Large intestine (tissue), 3 donors: ENCODE measurements at regions not wholly inside any gene's neighbourhood (a gene's known extent, or its start where the extent isn't known, plus 50 kb on each side); places are given as distances from the start of the nearest gene placed in this dataset.
A peak's percentile ranks its signal among the peaks of the same experiment; 100 is the strongest.

Experiments
- DNase-seq, 2 donors: peaks; one replicate each; pipeline versions ENCODE4 v3.0.0 to v3.0.0-alpha.2; 2013
- H3K27ac ChIP-seq: one replicate; pipeline ENCODE4 v1.5.1; 2013; ENCODE audit warnings: low read length
- H3K27me3 ChIP-seq: 2 replicates; pipeline ENCODE4 v1.6.1; 2013; ENCODE audit warnings: low read length; ENCODE audit not compliant: control insufficient read depth, insufficient read depth
- H3K36me3 ChIP-seq: 2 replicates; pipeline ENCODE4 v1.6.1; 2013; ENCODE audit warnings: low read length; ENCODE audit not compliant: control insufficient read depth, insufficient read depth
- H3K4me1 ChIP-seq: one replicate; pipeline ENCODE4 v1.6.1; 2013; ENCODE audit warnings: low read length; ENCODE audit not compliant: control insufficient read depth, insufficient read depth
- H3K4me3 ChIP-seq: one replicate; pipeline ENCODE4 v1.5.1; 2013; ENCODE audit warnings: low read length
- H3K9me3 ChIP-seq: one replicate; pipeline ENCODE4 v1.6.1; 2013; ENCODE audit warnings: mild to moderate bottlenecking, low read depth, low read length, moderate library complexity; ENCODE audit not compliant: control insufficient read depth
- WGBS: methylation state at CpG from one replicate; pipeline ENCODE4 v1.1.5; 2013; ENCODE audit warnings: low lambda C conversion rate; ENCODE audit not compliant: insufficient coverage; 5-methylcytosine and 5-hydroxymethylcytosine counted together

DNA sequence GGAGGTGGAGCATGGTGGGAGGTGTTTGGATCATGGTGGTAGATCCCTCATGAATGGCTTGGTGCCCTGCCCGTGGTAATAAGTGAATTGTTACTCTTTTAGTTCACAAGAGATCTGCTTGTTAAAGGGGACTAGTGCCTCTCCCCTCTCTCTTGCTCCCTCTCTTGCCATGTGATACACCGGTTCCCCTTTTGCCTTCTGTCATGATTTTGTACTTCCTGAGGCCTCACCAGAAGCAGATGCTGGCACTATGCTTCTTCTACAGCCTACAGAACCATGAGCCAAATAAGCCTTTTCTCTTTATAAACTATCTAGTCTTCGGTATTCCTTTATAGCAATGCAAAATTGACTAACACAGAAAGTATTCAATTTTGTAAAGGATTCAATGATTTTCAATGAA, 817.1 kb downstream of the TLR4 start:
- WGBS = 83% methylated on average over 2 of the region's 3 CpGs
- Histone ChIP-seq H3K4me1 (no peaks in the 10 kb centered on the region), H3K9me3 (no peaks in the 10 kb centered on the region), H3K4me3 (no peak overlapping the region), H3K27me3 (no peaks in the 10 kb centered on the region), H3K36me3 (no peaks in the 10 kb centered on the region), H3K27ac (no peak overlapping the region)
- no peak for DNase-seq

DNA sequence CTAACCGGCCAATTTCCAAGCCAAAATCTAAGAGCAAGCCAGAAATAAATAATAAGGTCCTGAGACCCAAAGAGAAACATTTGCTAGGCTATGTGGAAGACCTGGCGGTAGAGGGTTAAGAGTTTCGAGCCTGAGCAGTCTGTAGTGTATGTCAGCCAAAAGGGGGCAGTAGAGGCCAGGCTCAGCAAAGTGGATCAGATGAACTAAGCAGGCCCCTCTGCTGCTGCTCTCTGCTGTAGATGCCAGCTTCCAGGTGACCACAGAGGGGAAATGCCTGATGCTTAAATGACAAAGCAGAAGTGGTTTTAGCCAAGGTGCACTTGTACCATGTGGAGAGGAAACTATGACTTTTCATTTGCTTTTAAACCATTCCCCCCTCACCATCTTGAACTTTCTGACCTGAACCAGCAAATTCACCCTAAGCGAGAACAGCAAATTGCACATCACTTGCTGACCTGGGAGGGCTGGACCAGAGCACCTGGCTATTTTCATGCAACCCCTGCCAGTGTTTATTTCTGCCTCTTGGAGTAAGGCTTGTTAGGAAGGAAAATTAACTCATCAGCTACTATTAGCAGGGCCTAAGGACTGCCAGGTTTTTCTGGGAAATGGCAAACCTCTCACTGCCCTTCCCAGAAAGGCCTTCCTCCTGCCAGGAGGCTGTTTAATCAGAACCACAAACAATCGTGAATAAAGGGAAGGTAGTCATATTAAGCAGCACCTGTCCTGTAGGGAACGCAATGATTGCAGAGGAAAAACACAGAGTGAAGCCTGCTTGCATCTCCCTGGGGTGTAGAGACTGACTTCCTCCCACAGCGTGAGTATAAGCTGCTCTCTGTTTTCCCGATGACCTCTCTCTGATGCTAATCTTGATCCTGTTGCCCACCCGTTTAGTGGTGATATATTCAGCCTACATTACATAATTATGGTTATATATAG, 818.2 kb downstream of the TLR4 start:
- H3K27ac ChIP-seq = no peak overlapping the region
- DNase-seq = peak; percentile 15 to 19
- WGBS = 0% methylated on average over 1 of the region's 9 CpGs

DNA sequence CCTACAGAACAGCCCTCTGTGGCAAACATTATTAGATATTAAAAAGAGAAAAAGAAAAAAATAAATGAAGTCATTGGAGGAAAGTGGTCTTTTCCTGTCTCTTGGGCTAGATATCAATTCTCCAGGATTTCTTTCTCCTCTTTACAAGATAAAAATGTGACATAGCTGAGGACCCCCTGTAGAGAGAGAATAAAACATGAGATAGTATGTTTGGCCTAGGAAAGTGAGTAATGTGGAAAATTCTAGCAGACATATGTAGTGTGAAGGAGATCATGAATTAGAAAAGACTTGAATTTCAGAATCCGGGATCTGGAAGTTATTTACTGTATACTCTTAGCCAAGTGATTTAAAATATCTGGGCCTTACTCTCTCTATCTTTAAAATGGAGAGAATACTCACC, 823.1 kb downstream of the TLR4 start:
- H3K27ac ChIP-seq = no peak overlapping the region
- H3K9me3 ChIP-seq = no peaks in the 10 kb centered on the region
- H3K36me3 ChIP-seq = no peaks in the 10 kb centered on the region
- no peaks in the 10 kb centered on the region for H3K27me3 ChIP-seq
- H3K4me1 ChIP-seq = no peaks in the 10 kb centered on the region
- no peak overlapping the region for H3K4me3 ChIP-seq
- no CpG with 5 or more reads among the region's 1 CpG for WGBS
- DNase-seq = no peak

More for the DNA sequence above, 818.2 kb downstream of the TLR4 start:
- Histone ChIP-seq H3K27me3 (no peaks in the 10 kb centered on the region), H3K9me3 (no peaks in the 10 kb centered on the region), H3K36me3 (no peaks in the 10 kb centered on the region), H3K4me3 (no peak overlapping the region), H3K4me1 (no peaks in the 10 kb centered on the region)

DNA sequence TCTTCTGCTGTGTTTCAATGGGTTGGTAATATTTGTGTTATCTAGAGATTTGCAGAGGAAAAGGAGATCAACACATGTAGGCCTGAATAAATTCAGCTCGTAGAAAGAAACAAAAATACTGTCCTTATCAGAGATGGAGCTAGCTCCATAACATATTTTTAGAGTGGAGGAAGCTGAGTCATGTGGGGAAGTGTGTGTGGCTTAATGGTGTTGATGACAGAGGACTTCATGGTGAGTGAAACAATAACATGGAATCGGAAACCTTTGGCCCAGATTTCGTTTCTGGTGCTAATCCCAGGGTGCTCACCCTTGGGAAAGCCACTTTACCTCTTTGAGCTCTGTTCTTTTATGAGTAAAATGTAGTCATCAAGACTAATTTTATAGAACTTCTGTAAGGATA, 825.0 kb downstream of the TLR4 start:
- no CpG with 5 or more reads among the region's 3 CpGs for WGBS
- Histone ChIP-seq H3K27me3 (no peaks in the 10 kb centered on the region), H3K27ac (no peak overlapping the region), H3K9me3 (no peaks in the 10 kb centered on the region), H3K36me3 (no peaks in the 10 kb centered on the region), H3K4me1 (no peaks in the 10 kb centered on the region), H3K4me3 (no peak overlapping the region)
- DNase-seq = no peak

DNA sequence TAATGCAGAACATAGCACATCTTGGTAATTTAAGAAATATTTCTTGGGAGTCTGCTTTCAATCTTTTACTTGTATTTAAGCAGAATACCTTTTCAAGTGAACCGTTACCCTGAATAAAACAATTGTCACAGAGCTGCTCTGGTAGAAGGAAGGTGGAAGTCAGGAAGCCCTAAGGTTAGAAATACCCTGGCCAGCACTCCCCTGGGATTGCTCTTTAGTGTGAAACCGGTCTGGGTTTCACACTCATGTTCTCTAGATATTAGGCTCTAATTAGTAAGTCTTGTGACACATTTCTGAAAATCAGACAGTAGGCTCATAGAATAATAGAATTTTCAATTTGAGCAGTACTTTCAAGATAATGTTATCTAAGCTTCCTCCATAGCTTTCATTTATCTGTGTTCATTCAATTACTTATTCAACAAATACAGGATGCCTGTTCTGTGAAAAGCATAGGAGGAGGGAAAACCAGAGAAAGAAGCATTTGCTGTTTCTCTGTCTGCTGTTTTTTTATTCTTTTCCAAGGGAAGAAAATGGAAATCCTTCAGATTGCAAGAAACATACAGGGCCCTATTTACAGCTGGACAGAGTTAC, 825.5 kb downstream of the TLR4 start:
- Histone ChIP-seq H3K27me3 (no peaks in the 10 kb centered on the region), H3K27ac (no peak overlapping the region), H3K9me3 (no peaks in the 10 kb centered on the region), H3K4me1 (no peaks in the 10 kb centered on the region), H3K4me3 (no peak overlapping the region), H3K36me3 (no peaks in the 10 kb centered on the region)
- no CpG with 5 or more reads among the region's 2 CpGs for WGBS
- DNase-seq = no peak

DNA sequence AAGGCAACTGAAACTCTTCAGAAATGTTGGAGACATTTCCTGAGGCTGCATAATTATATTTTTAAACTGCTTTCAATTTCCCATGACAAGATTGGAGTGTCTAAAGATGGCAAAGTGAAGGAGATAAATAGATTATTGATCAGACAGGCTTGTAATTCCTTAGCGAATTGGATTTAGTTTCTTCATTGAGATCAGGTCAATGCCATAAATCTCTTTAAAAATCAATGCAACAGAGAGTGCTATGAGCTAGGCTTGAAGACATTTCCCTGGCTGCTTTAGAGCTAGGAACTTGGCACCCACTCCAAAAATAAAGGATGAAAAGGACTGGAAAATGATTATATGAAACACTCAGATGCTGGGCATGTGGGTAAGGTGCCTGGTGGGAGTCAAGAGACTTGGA, 828.4 kb downstream of the TLR4 start:
- H3K9me3 ChIP-seq = no peaks in the 10 kb centered on the region
- no peak overlapping the region for H3K27ac ChIP-seq
- H3K4me3 ChIP-seq = no peak overlapping the region
- WGBS = no CpG with 5 or more reads among the region's 1 CpG
- no peak for DNase-seq
- H3K4me1 ChIP-seq = no peaks in the 10 kb centered on the region
- H3K36me3 ChIP-seq = no peaks in the 10 kb centered on the region
- H3K27me3 ChIP-seq = no peaks in the 10 kb centered on the region

DNA sequence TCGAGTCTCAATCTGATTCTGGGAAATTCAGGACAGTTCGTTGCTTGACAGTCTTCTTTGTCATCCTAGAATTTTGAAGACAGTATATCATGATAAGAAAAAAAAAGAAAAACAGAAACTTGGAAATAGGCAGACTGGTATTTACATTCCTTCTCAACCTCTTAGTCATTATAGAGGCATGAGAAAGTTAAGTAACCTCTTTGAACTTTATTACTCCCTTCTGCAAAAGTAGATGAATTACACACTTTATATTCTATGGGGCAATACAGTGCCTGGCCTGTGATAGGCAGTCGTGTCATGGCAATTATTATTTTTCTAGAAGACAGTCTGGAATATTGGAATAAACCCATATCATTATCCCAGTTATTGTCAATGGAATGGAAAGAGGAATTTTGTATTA, 828.9 kb downstream of the TLR4 start:
- no peaks in the 10 kb centered on the region for H3K27me3 ChIP-seq
- no peak for DNase-seq
- H3K27ac ChIP-seq = no peak overlapping the region
- H3K36me3 ChIP-seq = no peaks in the 10 kb centered on the region
- H3K4me1 ChIP-seq = no peaks in the 10 kb centered on the region
- H3K4me3 ChIP-seq = no peak overlapping the region
- H3K9me3 ChIP-seq = no peaks in the 10 kb centered on the region
- WGBS = 72% methylated on average over 2 of the region's 3 CpGs

DNA sequence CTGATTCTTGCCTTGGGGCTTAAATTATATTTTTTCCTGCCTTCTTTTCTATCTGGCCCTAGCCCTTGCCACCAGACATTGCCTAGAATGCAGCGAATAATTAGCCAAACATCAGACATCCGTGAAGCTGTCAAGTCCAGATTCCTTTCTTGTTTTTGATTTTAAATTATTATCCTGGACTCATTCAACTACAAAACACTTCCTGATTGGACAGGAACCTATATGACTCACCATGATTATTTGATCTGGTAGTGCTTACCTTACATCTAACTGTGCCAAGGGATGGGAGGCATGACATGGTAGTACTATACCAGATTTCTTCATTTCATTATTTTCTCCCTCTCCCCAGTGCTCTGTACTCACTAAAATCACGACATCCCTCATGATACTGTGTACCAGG, 829.6 kb downstream of the TLR4 start:
- WGBS = 100% methylated on average over 1 of the region's 3 CpGs
- H3K9me3 ChIP-seq = no peaks in the 10 kb centered on the region
- no peaks in the 10 kb centered on the region for H3K36me3 ChIP-seq
- H3K4me1 ChIP-seq = no peaks in the 10 kb centered on the region
- H3K27ac ChIP-seq = no peak overlapping the region
- H3K4me3 ChIP-seq = no peak overlapping the region
- no peak for DNase-seq
- H3K27me3 ChIP-seq = no peaks in the 10 kb centered on the region

DNA sequence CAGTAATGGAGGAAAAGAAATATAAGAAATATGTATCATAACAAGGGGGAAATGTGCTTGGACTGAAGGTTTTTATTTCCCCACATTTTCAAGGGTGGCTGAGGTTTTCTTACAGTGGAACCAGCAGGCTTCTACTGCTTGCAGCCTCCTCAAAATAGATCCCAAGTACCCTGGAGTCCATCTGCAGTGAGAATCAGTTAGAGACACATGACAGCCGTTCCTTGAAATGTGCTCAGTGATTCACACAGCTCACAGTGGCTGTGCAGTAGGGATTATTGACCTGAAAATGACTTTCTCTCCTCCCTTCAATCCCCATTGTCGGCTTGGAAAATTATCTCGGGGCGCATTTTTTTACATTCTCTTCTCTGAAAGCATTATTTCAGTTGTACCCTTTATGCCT, 832.0 kb downstream of the TLR4 start:
- Histone ChIP-seq H3K36me3 (no peaks in the 10 kb centered on the region), H3K27ac (no peak overlapping the region), H3K4me1 (no peaks in the 10 kb centered on the region), H3K9me3 (no peaks in the 10 kb centered on the region), H3K4me3 (no peak overlapping the region), H3K27me3 (no peaks in the 10 kb centered on the region)
- DNase-seq = no peak
- 61% methylated on average over 3 of the region's 4 CpGs for WGBS

DNA sequence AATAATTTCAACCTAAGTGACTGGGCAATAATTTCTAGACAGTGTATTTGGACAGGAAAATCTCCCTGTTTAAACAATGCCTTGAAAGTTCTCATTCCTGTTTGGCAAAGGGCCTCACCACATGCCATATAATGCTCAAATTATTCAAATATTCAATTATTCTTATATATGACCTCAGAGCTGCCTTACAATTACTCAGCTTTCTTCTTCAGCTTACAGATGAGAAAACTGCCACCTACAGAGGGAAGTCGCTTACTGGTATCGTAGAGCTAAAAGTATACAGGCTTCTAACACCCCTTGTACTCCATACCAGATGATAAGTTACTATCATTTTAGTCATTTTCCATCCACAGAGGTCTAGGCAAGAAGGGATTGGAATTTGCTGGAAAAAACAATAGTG, 830.3 kb downstream of the BRINP1 start:
- DNase-seq = no peak
- H3K4me1 ChIP-seq = no peaks in the 10 kb centered on the region
- no peaks in the 10 kb centered on the region for H3K36me3 ChIP-seq
- WGBS = no CpG with 5 or more reads among the region's 2 CpGs
- no peak overlapping the region for H3K4me3 ChIP-seq
- H3K27ac ChIP-seq = no peak overlapping the region
- H3K27me3 ChIP-seq = no peaks in the 10 kb centered on the region
- no peaks in the 10 kb centered on the region for H3K9me3 ChIP-seq

DNA sequence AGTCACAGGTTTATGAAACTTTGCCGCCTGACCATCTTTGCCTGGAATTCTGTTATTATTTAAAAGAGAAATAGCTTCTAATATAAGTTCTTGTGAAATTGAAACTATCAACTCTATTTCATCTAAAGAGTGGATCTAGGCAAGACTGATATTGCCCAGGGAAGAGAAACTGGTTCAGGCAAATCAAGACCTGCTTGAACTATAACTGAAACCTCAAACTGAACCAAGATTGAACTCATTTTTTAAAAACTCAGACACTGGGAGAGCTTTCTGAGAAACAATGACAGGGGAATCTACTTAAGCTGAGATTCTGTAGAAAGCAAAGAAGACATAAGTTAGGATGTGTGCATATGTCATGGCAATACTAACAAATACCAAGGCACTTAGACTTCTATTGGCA, 815.8 kb downstream of the BRINP1 start:
- H3K4me1 ChIP-seq = no peaks in the 10 kb centered on the region
- no peak overlapping the region for H3K27ac ChIP-seq
- H3K4me3 ChIP-seq = no peak overlapping the region
- WGBS = 100% methylated on average over 1 of the region's 1 CpG
- H3K9me3 ChIP-seq = no peaks in the 10 kb centered on the region
- DNase-seq = no peak
- H3K27me3 ChIP-seq = no peaks in the 10 kb centered on the region
- no peaks in the 10 kb centered on the region for H3K36me3 ChIP-seq
